HuH-7.5 (cell line): ENCODE measurements at regions not wholly inside any gene's neighbourhood (a gene's known extent, or its start where the extent isn't known, plus 50 kb on each side); places are given as distances from the start of the nearest gene placed in this dataset.

ENCODE experiments used
- DNase-seq: peaks from one replicate; pipeline ENCODE4 v3.0.0; 2011; ENCODE audit warnings: low spot score

DNA sequence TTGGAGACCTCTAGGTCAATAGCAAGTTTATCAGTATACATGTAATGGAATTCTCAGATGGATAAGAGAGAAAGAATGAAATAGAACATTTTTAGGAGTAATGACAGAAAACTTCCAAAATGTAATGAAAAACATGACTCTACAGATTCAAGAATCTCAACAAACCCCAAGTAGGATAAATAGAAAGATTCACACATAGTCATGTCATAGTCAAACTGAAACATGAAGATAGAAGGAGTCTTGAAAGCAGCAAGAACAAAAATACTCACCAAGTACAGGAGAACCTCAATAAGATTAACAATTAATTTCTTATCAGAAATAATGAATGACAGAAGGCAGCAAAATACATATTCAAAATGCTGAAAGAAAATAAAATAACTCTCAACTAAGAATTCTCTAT, 164.5 kb downstream of the SPATA31D1 start:
- DNase-seq: no peak

DNA sequence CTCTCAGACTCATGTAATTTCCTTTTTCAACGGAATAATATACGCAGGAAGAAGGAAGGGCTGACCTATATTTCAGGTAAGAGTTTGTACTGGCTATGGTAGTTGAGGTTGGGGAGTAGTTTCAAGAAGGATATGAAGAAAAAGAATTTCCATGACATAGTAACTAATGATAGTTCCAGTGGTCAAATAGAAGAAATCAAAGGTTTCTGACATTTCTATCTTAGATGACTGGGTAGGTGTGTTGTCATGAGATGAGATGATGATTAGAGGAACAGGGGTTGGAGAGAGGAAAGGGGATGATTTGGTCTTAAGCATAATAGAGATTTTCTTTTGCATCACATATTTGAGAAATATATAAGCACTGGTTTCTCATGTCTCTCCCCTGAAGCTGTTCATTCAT, 166.0 kb downstream of the SPATA31D1 start:
- no peak for DNase-seq

DNA sequence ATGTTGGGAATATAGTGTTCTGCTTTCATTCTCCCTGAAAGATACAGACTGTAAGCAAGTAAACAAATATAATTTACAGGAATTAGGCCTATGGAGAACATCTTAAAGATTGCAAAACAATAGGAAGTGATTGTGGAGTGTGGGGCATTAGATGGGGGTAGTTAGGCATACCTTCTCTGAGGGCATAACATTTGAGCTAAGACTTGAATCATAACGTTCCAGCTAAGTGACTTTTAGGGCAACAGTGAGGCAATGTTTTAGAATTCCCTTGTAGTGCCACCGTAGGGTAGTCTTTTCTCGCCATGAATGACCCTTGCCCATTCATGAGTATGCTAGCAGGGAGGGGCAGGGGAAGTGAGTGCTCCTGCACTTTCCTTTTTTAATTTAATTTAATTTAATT, 173.3 kb downstream of the SPATA31D1 start:
- DNase-seq: no peak

DNA sequence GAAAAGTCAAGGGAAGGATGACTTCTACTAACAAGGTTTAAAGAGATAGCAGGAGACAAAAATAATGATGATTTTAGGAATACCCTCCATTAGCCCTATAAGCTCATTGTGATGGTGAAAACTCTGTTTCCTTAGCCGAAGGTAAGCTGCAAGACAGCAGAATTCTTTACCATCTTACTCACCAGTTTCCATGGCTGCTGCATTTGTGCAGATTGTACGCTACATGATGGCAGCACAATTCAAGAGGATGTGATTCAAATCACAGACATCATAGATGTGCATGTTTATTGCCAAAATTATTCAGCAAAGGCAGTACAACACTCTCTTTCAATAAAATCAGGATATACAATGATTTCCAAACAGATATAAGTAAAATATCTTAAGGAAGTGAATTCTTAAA, 175.6 kb downstream of the SPATA31D1 start:
- DNase-seq: no peak

DNA sequence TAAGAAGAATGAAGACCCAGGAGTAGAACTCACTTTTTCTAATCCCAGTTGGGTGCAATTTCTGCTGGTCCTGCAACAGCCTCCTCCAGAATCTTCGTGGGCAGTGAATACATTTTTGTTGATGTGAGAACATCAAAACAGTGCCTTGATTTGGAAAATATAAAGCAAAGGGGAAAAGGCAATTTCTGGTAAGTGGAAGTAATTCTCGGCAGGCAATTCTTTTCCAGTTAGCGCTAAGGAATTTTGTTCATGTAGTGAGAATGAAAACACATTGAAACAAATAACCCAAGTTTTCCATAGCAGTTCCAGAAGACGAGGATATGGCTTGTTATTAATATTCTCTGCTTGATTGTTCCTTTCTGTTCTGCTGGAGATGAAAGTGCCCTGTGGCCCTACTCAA, 178.7 kb downstream of the SPATA31D1 start:
- no peak for DNase-seq

DNA sequence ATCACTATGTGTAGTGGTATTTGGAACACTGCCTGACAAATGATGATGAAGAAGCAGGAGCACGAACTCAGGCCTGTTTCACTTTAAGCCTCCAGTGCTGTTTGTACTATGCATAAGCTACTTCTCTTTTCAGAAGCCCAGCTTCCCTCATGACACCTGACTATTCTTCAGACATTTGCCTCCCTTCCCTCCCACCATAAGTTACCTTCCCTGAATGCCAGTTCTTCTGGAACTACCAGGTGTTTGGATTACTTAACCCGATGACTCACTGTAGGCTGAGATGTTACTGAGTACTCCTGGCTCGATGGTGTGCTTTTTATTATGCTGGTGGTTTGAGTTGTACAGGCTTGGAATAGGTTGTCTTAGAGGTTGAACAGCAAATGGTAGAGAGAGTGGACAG, 180.0 kb downstream of the SPATA31D1 start:
- DNase-seq: no peak

DNA sequence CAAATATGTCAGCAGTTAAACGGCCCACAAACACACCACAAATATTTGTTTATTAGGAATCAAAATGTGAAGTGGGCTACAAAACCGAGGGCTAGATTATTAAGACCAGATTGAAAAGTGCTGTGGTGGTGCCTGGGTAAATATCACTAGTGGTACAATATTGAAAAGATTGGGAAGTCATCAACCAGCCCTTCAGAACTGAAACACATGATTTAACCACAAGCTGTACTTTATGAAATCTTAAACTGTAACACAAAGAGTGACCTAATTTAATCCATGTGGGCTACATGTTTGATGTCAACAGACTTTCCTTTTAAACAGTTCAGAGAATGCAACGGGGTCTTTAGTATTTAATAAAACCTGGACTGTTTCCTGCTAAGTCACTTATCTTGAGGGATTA, 182.3 kb downstream of the SPATA31D1 start:
- DNase-seq: no peak

DNA sequence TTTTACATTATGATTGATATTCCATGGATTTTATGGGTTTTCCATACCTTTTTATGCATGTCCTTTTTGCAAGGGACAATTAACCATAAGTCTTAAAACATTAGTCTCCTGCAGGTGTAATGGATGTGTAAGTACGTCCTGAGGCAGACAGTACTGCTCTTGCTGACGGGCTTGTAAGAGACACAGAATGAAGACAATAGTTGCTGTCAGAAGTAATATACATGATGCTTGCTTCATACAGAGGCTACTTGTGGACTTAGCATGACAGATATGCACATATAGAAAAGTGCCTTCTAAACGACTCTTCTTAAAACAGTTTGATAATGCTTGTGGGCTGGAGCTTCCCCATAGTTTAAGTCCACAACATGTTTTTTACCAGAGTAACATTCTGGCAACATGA, 182.7 kb downstream of the SPATA31D1 start:
- no peak for DNase-seq

DNA sequence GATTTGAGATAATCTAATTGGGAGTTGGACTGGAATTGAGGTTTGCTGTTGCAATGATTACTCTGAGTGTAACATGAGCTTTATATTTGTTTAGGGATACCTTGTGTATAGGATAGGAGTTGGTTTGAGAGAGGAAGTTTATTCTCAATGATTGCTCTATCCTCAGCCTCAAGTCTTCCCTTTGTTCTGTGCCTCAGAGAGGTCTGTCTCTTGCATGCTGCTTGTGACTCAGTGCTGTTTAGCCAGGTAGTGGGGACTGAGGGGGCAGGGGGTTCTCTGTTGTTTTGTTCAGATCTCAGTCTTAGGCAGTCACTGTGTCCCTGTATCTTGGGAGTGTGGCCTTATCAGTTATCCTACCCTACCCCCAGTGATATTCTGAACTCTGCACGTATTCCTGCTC, 192.1 kb downstream of the SPATA31D1 start:
- DNase-seq: no peak

DNA sequence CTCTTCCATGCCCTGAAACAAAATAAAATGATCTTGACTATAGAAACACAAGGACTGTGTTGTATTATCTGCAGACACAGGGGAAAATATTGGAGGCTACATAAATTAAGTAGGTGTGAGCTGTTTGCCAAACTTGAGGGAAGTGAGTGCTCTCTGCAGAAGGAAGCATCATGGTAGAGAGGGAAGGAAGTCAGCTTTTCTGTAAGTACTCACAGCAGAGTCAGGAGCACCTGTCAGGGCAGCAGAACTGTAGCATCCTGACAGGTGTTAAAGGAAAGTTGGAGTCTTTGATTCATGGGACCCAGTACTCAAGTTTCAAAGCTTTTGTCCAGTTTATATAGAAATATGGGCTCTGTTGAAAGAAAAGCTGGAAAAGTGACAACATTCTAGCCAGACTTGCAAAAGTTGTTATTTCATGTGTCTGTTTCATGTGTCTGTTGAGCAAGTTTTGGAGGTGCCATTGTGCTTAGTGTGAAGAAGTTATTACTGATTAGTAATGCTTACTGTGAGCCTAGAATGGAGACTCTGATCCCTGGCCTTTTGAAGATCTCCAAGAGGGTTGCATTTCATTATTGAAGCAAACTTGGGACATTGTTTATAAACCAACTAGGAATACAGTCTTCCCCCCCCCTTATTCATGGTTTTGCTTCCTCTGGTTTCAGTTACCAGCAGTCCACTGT, 194.7 kb downstream of the SPATA31D1 start:
- DNase-seq: no peak

DNA sequence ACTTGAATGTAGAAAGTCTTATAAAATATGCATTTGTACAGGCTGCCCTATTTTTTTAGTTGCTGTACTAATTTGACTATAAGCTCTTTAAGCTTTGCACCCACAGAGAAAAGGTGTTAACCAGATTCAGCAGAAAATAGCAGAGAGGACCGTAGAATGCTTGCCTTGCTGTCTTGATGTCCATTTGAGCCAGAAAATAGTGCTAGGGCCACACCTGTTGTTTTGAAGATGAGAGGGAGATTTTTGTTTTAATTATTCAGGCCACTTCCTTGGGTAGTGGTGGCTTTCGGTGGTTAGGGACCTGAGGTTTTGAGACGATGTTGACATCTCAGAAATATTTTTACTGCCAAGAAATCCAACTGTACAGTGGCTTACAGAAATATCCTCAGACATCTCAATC, 196.0 kb downstream of the SPATA31D1 start:
- no peak for DNase-seq

DNA sequence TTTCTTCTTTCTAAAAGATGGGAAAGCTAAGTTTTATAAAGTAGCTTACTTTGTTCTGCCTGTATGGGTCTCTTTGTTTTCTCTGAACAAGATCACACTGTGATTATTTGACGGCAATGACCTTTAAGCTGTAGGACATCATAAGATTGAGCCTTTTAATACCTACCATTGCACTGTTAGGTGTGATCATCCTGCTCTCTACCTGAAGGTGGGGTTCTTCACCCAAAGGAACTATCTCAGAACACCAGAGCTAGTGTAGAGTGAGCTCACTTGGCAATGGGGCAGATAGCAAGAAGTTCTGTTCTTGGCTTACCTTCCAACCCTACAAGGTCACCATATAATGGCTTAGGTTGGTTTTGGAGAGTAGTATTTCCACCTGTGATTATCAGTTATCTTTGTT, 200.2 kb downstream of the SPATA31D1 start:
- no peak for DNase-seq

DNA sequence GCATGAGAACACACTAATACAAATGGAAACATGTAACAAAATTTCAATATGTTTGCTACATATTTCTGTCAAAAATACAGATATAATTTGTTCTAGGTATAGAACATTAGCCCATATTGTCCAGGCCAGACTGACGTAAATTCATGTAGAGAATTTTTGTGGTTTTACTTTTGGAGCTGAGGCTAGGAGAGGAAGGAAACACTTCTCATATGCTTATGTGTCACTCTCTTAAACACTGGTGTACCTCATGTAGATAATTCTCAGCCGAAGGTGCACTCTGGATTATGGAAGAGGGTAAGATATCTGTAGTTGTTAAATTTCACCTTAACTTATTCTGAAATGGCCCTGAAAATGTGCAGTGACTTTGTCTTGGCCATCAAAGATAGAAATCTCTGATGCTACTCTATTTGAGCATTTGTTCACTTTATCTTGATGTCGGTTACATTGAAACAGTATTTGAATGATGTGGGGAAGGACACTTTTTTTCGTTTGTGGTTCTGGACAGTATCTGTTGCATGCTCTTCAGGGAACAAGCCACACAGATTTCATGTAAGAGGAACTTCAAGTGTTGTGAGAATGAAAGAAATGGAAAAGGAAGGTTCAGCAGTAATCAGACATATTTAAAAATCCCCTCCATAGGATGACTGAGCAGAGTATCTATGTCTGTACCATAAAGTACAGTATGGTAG, 202.7 kb downstream of the SPATA31D1 start:
- DNase-seq: no peak

DNA sequence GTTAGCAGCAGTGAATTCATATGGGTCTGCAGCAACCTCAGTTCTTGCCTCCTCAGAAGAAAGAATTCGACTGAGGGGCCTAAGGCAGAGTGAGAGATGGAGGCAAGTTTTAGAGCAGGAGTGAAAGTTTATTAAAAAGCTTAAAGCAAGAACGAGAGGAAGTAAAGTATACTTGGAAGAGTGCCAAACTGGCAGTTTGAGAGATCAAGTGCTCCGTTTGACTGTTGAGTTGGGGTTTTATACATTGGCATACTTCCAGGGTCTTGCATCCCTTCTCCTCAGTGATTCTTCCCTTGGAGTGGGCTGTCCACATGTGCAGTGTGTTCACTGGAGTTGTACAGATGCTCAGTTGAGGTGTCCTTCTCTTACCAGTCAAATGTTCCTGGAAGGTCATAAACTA, 203.6 kb downstream of the SPATA31D1 start:
- DNase-seq: no peak

DNA sequence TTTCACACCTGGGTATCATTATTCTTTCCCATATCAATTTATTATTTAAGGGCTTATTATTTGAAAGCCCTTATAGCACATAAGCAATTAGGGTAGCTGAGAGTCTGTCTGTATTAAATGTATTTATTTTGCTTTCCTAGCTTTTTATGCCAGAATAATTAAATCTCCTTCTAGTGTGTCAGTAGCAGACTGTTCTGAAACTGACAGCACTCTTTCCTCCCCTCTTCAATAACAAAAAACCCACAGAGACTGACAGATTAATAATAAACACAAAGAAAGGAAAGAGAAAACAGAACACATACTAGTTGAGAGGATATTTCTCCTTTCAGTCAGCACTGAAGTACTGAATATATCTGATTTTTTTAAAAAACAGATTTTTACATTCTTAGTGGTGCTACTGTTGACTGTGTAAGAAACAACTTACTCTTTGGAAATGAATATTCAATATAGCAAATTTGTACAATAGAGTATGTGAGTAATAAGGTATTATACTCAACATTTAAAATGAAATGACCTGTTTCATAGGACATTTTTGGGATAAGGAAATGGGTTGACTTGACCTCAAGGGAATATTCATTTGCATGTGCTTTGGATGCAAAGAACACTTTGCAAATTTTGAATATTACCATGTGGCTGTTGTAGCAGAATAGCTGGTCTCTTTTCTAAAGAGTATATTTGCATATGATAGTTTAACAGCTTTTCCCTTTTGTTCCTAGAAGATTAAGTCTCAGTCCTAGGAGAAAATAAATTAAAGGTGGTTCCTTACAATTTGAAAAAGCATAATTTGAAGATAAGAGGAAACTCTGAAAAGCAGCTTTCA, 208.3 kb downstream of the SPATA31D1 start:
- no peak for DNase-seq

DNA sequence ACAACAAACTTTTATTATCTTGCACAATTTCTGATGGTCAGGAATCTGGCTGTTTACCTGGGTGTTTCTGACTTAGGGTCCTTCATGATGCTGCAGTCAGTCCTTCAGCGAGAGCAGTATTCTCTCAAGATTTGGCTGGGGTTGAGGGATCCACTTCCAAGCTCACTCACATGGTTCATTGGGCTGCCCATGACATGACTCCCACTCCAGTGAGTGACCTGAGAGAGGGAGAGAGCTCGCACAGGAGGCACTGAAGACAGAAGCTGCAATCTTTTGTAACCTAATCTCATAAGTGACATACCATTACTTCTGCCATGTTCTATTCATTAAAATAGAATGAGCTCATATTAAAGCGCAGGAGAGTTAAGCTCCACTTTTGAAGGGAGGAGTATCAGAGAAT, 212.6 kb downstream of the SPATA31D1 start:
- DNase-seq: no peak

DNA sequence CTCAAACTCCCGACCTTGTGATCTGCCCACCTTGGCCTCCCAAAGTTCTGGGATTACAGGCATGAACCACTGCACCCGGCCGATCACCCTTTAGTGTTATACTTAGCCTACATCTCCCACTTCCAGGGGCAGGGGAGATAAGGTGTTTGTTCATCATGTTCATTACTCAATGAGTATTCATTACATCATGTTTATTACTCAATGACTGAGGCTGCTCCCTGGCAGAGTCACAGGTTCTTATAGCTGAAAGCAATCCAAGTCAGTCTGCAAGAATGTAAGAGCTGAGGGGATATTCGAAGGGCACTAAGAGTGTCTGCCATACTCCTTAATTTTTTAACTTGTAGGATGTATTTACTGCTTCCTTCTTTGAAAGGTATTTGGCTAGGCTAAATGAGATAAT, 214.2 kb downstream of the SPATA31D1 start:
- DNase-seq: peak; percentile 19

DNA sequence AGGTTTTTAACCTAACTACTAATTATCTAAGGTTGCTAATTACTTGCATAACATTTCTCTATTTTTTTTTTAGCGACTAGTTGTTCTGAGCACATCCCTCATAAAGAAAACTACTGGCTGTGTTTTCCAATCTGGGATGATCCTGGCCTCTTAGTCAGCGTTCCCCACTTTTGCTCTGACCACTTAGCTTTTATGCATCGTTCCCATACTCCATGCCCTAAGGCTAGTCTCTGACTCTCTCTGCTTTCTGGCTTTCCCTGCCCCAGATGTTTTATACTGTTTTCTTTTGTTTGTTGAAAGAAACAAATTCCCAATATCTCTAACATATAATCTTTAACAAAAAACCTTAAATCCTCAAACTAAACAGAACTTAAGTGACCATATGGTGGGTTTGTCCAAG, 217.9 kb downstream of the SPATA31D1 start:
- no peak for DNase-seq

DNA sequence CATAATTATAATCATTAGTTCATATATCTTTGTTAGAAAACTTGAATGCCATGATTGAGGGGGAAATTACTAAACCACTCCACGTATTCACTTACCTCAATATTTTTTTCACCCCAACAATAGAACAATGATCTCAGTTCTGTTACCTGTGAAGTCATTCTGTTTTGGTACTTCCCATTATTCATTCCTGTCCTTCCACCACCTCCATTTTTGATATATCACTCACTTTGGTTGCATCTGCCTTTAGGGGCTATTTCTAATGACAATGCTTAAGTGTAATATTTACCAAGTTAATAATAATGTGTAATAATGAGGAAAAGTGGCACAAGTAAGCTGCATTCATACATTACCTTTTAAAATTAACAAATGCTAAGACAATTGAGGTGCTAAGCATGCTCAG, 218.4 kb downstream of the SPATA31D1 start:
- DNase-seq: no peak

DNA sequence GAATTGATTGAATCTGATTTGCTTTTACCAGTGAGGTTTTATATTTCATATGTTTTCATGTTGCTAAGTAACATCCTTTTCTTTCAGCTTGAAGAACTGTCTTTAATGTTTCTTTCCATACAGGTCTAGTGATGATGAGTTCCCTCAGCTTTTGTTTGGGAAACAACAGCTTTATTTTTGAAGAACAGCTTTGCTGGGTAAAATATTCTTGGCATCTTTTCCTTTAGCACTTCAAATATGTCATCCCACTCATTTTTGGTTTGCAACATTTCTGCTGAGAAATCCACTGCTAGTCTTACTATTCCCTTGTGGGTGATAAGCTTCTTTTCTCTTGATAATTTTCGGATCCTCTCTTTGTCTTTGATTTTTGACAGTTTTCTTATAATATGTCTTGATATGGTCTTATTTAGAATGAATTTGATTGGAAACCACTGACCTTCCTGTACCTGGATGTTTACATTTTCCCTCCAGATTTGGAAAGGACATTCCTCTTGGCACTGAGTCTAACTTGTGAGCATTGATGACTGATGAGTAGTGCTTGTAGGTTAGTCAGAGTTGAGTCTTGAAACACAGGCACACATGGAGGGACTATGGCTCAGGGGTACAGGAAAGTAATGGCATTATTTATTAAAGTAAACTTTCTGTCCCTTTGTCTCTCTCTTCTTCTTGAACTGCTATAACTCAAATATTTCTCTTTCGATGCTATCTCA, 220.3 kb downstream of the SPATA31D1 start:
- DNase-seq: no peak

DNA sequence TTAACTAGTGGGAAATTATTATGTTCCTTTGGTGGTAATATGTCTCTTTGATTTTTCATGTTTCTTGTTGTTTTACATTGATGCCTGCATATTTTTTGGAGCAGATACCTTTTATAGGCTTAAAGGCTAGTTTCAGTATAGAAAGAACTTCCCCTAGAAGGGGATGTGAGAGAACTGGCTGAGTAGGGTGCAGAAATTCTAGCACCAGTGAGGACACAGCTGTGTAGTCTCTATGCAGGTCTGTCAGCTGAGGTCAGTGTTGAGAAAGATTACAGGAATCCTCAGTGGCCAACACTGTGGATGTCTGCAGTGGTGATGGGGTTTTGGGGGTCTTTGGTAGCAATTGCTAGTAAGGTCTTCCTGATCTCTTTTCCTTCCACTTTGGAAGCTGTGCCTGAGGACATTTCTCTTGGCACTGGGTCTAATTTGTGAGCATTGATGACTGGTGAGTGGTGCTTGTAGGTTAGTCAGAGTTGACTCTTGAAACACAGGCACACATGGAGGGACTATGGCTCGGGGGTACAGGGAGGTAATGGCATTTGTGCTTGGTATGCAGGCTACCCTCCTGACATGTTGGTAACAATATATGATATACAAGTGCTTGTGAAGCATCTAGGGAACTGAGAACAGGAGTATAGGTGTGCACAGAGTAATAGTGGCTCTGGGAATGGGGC, 221.4 kb downstream of the SPATA31D1 start:
- DNase-seq: no peak

DNA sequence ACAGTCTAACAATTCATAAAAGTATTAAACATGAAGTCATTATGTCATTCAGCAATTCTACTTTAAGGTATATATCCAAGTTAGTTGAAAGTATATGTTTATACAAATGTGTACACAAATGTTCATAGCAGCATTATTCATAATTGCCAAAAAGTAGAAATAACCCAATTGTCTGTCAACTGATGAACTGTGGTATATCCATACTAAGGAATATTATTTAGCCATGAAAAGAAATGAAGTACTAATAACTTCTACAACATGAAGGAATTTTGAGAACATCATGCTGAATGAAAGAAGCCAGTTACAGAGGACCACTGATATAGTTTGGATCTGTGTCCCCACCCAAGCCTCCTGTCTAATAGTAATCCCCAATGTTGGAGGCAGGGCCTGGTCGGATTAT, 224.3 kb downstream of the SPATA31D1 start:
- no peak for DNase-seq
